ENCODE measurements at regions not wholly inside any gene's neighbourhood (a gene's known extent, or its start where the extent isn't known, plus 50 kb on each side); places are given as distances from the start of the nearest gene placed in this dataset.

DNA sequence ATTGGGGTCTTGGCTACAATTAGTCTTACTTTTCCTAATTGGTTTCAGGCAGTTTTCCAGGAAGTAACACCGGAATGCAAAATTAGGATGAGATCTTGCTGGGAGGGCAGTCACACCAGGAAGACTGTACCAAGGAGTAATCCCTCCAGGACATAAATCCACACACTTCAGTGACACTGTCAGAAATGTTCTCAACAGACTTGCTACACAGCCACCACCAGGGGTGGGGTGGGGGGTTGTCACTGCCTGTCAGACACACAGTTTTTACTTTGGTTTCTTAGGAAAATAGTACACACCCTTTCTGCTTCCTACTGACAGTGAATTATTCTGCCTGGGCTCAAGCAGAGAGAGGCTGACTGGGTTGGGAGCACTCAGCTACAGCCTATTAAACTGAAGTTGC is 102.9 kb upstream of the CCDC196 start:
- DNase-seq: no peak
- H3K36me3 ChIP-seq (replicated peaks in 1 of 2; ENCODE audit: insufficient read depth in 1 of 2, low read depth in 2 of 2): no peaks in the 10 kb centered on the region
- no peak for ATAC-seq
- no peak overlapping the region for H3K27ac ChIP-seq
- H3K4me1 ChIP-seq: peaks cover 21% of the 10 kb centered on the region
- TF ChIP-seq CTCF (IDR thresholded peaks at IDR 0.05): no peak
- no peak for TF ChIP-seq POLR2A (IDR thresholded peaks at IDR 0.05)
- 74 to 75% methylated on average over 1 of the region's 1 CpG for WGBS, 2 donors
- intact Hi-C loops (cut with DNase I): no loop called here
- no peak overlapping the region for H3K4me3 ChIP-seq
- no peaks in the 10 kb centered on the region for H3K9me3 ChIP-seq
- no peaks in the 10 kb centered on the region for H3K27me3 ChIP-seq

DNA sequence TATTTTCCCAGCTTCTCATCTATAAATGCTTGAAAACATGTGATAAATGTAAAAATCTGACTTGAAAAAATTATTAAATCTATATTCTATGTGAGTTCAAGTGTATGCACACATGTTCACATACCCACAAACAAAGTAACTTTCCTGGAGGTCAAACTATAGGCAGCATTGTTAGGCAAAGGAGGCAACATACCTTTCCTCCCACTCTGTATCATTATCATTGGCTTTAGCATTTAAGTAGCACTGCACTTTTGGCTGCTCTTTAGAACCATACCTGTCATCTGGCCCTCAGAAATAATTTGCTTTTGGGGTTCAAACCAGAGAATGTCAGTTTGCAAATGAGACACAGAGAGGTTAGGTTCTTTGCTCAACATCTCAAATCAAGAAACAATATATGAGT is 102.4 kb upstream of the CCDC196 start:
- Histone ChIP-seq H3K9me3 (no peaks in the 10 kb centered on the region), H3K4me1 (peaks cover 16% of the 10 kb centered on the region), H3K36me3 (replicated peaks in 1 of 2; ENCODE audit: insufficient read depth in 1 of 2, low read depth in 2 of 2) (no peaks in the 10 kb centered on the region), H3K27me3 (no peaks in the 10 kb centered on the region), H3K27ac (no peak overlapping the region), H3K4me3 (no peak overlapping the region)
- intact Hi-C loops (cut with DNase I): no loop called here
- DNase-seq (no peak), ATAC-seq (no peak)
- TF ChIP-seq POLR2A (IDR thresholded peaks at IDR 0.05) (no peak), CTCF (IDR thresholded peaks at IDR 0.05) (no peak)

GRCh38 chr14:66388516-66388915 is 97.7 kb upstream of the CCDC196 start:
- TF ChIP-seq POLR2A (IDR thresholded peaks at IDR 0.05): no peak
- no peaks in the 10 kb centered on the region for H3K27me3 ChIP-seq
- H3K27ac ChIP-seq: no peak overlapping the region
- no peak for DNase-seq
- H3K4me3 ChIP-seq: no peak overlapping the region
- intact Hi-C loops (cut with DNase I): no loop called here
- H3K9me3 ChIP-seq: no peaks in the 10 kb centered on the region
- no peaks in the 10 kb centered on the region for H3K4me1 ChIP-seq
- no peak for ATAC-seq
- H3K36me3 ChIP-seq (replicated peaks in 1 of 2; ENCODE audit: insufficient read depth in 1 of 2, low read depth in 2 of 2): no peaks in the 10 kb centered on the region
- 85 to 90% methylated on average over 4 of the region's 4 CpGs for WGBS, 2 donors

DNA sequence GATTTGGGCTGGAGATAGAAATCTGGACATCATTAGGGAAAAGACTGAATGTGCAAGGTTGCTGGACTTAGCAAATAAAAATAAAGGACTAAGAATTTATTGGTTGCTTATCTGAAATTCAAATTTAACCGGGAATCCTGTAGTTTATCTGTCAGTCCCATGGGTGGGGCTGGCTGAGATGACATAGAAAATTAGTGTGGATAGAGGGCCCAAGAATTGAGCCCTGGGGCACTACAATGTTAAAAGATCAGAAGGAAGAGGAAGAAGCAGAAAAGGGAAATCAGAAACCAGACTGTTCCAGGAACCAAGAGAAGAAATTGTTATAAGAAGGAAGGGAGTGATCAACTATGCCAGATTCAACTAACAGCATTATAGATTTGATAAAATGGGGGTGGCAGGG is 96.7 kb upstream of the CCDC196 start:
- Histone ChIP-seq H3K9me3 (no peaks in the 10 kb centered on the region), H3K27ac (no peak overlapping the region), H3K36me3 (replicated peaks in 1 of 2; ENCODE audit: insufficient read depth in 1 of 2, low read depth in 2 of 2) (no peaks in the 10 kb centered on the region), H3K4me1 (no peaks in the 10 kb centered on the region), H3K4me3 (no peak overlapping the region), H3K27me3 (no peaks in the 10 kb centered on the region)
- WGBS, 2 donors: 90 to 93% methylated on average over 1 of the region's 1 CpG
- intact Hi-C loops (cut with DNase I): no loop called here
- no peak for ATAC-seq
- TF ChIP-seq CTCF (IDR thresholded peaks at IDR 0.05) (no peak), POLR2A (IDR thresholded peaks at IDR 0.05) (no peak)
- no peak for DNase-seq

DNA sequence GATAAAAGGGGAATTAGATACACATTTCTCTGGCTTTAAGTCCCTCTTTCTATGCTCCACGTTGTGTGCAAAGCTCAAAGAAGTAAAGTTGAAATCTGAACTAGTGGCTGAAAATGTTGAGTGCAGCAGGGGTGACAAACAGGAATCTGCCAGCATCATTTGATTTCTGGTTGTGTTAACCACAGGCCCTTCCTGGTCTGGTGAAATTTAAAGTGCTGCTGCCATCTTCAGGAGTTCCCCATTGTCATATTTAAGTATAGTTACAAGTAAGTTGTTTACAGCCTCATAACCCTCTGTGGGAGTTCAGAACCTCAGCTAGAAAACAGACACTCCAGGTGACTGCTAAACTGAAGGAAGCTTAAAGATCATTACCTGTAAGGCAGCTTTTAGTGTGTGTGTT is 90.9 kb upstream of the CCDC196 start:
- Histone ChIP-seq H3K36me3 (replicated peaks in 1 of 2; ENCODE audit: insufficient read depth in 1 of 2, low read depth in 2 of 2) (no peaks in the 10 kb centered on the region), H3K27me3 (no peaks in the 10 kb centered on the region), H3K27ac (no peak overlapping the region), H3K4me1 (no peaks in the 10 kb centered on the region), H3K4me3 (no peak overlapping the region), H3K9me3 (no peaks in the 10 kb centered on the region)
- ATAC-seq (no peak), DNase-seq (no peak)
- TF ChIP-seq POLR2A (IDR thresholded peaks at IDR 0.05): no peak
- TF ChIP-seq CTCF (IDR thresholded peaks at IDR 0.05): no peak
- intact Hi-C loops (cut with DNase I): no loop called here
- WGBS, 2 donors: 44 to 50% methylated on average over 1 of the region's 1 CpG

Data from body of pancreas (tissue), 4 donors.